GM23248 (cell line): ENCODE measurements at regions not wholly inside any gene's neighbourhood (a gene's known extent, or its start where the extent isn't known, plus 50 kb on each side); places are given as distances from the start of the nearest gene placed in this dataset.

Experiments
- EZH2 ChIP-seq: fragments of 200-600 bp; sonication (generic); IDR thresholded peaks from 2 replicates; pipeline ENCODE4 v1.6.1; 2018; ENCODE audit warnings: antibody characterized with exemption, mild to moderate bottlenecking; ENCODE audit not compliant: insufficient read depth, poor library complexity, severe bottlenecking
- EZH2phosphoT487 ChIP-seq: fragments of 200-600 bp; sonication (generic); IDR thresholded peaks from 2 replicates; pipeline ENCODE4 v1.6.1; 2018; ENCODE audit warnings: antibody characterized with exemption, moderate library complexity, mild to moderate bottlenecking, low read depth; ENCODE audit not compliant: insufficient read depth

DNA sequence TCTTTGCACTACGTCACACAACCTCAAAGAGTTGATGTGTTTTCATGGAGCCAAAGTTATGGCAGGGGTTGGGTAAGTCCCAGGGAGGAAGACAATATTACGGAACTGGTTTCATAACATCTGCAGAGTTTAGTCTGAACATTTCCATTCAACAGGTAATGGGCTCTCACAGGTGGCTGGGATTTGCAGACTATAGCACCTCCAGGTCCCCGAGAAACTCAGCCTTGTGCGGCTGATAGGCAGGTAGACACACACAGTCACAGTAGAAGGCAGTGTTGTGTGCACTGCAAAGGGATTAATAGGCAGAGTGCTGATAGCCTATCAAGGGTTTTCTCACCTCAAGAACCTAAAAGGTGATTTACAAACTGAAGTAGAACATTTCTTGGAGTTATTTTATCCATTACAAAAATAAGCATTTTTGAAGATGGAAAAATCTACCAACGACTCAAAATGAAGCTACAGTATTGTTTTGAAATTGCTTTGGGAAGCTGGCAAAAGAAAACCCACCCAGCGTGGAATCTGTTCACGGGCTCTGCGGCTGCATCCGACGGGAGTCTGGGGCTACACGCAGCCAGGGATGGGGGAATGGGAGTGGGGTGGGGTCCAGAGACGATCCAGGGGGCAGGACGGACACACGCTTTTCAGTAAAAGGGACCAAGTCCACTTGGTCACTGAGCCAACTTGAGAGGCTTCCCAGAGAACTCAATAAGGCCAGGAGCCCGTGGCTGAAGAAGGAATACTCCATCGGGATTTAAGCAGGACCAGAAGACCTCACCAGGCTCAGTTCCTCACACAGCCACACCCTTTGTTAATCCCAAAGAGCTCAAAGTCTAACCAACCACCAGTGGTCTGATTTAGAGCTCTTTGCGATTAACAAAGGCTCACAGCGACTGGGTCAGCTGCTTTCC is 82.9 kb downstream of the CHRNA1 start:
- TF ChIP-seq EZH2: no peak
- no peak for TF ChIP-seq EZH2phosphoT487
